Suppressor macrophage (primary cell): ENCODE measurements at regions not wholly inside any gene's neighbourhood (a gene's known extent, or its start where the extent isn't known, plus 50 kb on each side); places are given as distances from the start of the nearest gene placed in this dataset.
"Not testable (repeated sequence)": the region's sequence is repeated elsewhere in the genome, so short reads cannot be mapped to it uniquely, and the experiment has no call there.

Experiments
- DNase-seq, 4 experiments: peaks; one replicate each; pipeline ENCODE4 v3.0.0-alpha.2; 2020 to 2022

DNA sequence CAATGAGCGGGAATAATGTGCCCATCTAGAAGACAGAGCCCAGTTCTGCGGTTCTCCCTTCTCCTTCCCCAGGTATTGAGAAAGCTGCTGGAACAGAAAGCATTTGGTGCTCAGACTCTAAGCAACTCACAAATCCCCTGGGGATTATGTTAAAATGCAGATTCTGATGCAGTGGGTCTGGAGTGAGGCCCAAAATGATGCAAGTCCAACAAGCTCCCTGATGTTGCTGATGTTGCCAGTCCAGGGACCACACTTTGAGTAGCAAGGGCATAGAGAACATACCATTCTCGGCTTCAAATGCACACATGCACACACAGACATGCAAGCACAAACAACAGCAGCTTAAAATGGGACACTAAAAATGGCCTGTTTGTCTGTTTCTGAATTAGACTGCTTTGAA lies 274.8 kb upstream of the NCKAP5 start:
- DNase-seq: no peak

DNA sequence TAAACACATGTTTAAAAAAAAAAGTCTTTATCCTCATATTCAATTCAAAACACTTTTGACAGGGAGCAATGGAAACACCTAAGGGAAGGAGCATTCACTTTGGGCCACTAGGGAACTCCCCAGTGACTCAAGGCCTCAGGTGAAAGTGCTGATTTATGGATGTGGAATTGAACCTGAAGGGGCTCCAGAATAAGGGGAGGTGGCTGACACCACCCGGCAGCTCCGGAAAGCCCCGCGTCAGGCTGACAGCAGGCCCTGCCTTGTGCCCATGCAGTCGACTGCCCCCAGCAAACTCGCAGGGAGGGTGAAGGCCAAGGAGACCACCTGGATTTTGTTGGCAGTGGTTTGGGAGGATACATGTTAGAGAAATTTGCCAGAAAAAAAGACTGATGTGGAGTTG lies 275.3 kb upstream of the NCKAP5 start:
- no peak for DNase-seq

GRCh38 chr2:133844214-133844892 lies 276.1 kb upstream of the NCKAP5 start:
- peak; percentile 58 to 82 (median 72) for DNase-seq

- no peak for DNase-seq
Observed at GRCh38 chr2:133846476-133846875, 278.2 kb upstream of the NCKAP5 start.

- DNase-seq: no peak
Observed at GRCh38 chr2:133847591-133847990, 279.3 kb upstream of the NCKAP5 start.

GRCh38 chr2:133848111-133848649 lies 279.9 kb upstream of the NCKAP5 start:
- DNase-seq: no peak

DNA sequence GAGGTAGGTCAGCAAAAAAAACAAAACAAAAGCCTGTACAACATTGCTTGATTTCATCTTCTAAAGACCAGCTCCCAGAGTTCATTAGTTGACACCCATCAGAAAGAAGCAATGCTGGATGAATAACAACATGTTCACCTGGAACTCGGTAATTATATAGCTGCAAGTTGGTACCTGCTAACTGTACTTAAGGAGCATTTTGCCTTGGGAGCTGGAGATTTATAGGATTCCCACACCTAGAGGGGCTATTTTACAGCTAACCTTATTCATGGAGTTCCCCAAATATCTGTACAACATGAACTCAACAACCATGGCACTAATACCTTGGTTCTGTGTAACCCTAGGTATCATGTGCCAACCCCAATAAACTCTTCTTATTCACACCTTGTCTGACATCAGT lies 281.1 kb upstream of the NCKAP5 start:
- no peak for DNase-seq

DNA sequence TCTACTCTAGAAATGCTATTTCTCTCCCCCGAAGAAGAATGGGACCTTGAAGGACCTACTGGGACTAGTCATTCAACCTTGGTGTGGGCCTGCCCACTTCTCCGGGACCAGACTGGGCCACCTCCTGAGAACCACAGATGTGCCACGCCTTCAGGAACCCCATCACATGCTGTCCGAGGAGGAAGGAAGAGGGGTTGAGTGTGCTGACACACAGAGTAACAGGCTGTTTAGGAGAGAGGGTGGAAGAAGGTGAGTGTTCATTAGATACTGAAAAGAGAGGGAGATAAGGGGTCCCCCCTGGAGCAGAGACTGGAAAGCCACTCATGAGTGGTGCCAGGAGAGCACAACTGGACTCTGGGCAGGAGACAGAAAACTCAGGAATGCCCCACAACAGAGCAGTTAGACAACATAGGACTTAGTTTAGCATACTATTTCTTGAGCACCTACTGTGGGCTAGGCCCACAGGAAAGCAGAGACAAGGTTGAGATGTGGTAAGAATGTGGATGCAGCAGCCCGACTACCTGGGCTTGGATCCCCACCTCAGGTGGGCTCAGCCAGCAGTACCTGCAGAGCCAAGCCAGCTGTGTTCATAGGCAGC lies 286.4 kb upstream of the NCKAP5 start:
- no peak for DNase-seq

DNA sequence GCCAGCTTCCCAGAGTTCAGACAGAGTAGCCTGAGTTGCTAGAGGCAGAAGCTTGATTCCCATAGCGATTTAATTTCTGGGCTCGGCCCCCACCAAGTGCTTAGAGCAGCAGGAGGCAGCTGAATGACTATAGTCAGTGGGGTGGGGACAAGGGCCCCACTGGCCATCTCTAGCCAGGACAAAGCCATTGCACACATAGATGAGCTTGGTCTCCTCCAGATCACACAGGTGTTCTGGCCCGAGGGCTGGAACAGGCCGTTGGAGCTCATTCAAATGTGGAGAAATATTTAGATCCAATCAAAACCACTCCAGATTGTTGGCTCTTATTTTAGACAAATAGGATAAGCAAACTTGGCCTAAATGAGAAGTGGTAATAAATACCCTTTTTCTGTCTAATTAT lies 287.3 kb upstream of the NCKAP5 start:
- no peak for DNase-seq

DNA sequence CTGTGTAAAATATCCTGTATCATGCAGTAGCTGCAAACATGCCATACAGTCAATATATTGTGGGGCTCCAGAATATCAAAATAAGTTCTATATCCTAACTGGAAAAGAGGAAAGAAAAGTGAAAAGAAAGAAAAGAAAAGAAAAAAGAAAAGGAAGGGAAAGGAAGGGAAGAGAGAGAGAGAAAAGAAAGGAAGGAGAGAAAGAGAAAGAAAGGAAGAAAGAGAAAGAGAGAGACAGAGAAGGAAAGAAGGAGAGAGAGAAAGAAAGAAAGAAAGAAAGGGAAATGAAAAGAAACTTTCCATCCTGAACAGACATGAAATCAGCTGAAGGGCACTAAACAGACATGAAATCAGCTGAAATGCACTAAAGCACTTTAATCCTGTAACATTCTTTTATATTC lies 288.4 kb upstream of the NCKAP5 start:
- no peak for DNase-seq

- DNase-seq: no peak
Observed at GRCh38 chr2:133859578-133859977, 291.3 kb upstream of the NCKAP5 start.

DNA sequence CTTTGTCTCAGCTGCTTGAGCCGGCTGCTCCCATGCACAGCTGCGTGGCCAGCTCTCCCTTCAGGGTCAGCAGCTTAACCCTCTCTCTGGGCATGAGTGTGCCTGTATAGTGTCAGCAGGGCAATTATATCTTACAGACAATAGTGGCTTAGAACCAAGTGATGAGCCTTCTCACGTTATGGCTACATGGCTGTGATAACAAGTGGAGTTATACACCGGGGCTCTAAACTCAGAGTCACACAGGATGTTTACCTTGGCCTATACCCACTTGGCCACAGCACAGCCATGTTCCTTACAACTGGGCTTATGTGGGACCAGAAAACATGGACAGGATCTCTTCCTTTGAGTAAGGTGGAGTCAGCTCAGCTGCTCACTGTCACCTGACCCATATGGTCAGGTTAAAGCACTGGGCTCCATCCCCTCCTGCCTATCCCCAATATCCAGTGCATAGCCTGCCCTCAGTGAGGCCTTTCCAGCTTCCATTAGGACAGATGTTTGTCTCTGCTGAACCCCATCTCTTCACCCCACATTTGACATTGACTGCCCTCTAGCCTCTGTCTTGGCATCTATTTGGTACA lies 294.2 kb upstream of the NCKAP5 start:
- no peak for DNase-seq

DNA sequence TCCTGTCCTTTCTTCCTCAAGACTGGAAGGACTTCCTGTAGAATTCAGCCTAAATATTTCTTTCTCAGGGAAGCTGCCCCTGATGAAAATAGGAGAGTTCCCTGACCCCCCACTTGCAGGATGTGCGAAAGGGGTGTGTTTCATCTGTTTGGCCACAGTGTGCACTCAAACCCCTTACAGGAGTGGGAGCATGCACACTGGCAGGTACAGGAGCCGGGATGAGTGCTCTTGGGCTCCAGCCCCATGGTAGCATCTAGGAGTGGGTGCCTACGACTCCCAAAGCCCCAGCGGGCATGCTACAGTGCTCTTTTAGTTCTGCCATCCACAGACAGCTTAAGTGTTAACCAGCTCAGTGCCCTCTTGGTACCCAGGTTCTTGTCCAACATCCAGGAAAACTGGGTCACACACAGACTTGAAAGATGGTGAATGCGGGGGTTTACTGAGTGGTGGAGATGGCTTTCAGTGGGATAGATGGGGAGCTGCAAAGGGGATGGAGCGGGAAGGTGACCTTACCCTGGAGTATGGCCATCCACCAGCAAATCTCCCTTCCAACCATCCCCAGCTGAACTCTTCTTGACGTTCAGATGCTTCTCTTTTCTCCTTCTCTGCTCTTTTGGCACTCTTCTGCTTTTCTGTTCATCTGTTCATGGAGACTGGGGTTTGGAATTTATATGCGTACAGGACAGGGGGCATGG lies 295.0 kb upstream of the NCKAP5 start:
- no peak for DNase-seq

DNA sequence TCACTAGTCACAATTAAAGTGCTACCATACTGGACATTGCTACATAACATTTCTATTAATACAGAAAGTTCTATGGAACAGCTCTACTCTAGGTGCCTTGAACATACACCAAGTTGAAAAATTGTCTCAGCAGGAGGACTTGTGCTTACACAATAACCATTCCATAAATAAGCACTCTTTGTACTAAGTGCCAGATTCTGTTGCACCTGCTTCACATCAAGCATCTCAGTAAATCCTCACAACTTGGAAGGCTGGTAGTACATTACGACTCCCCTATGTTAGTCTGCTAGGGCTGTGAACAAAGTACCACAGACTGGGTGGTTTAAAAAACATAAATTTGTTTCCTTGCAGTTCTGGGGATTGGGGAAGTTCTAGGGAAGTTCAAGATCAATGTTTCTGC lies 296.9 kb upstream of the NCKAP5 start:
- no peak for DNase-seq

DNA sequence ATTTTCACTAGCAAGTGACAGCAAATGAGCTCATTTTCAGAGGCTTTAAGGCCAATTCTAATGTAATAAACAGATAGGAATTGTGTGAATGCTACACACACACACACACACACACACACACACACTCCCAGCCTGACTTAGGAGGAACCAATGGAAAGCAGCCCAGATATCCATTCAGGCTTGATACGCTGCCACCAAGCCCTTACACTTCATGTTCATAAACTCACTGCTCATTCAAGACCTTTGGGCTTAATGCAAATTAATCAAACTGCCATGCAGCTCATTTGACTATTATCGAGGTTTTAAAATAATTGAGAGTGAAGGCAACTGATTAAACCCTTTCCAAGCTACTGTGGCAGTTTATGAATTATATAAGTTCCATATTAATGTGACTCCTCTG lies 298.9 kb upstream of the NCKAP5 start:
- no peak for DNase-seq

GRCh38 chr2:133871545-133872209 lies 303.4 kb upstream of the NCKAP5 start:
- no peak for DNase-seq

GRCh38 chr2:133878326-133878725 lies 310.1 kb upstream of the NCKAP5 start:
- DNase-seq: no peak

- DNase-seq: no peak
Observed at GRCh38 chr2:133879703-133880102, 311.4 kb upstream of the NCKAP5 start.

DNA sequence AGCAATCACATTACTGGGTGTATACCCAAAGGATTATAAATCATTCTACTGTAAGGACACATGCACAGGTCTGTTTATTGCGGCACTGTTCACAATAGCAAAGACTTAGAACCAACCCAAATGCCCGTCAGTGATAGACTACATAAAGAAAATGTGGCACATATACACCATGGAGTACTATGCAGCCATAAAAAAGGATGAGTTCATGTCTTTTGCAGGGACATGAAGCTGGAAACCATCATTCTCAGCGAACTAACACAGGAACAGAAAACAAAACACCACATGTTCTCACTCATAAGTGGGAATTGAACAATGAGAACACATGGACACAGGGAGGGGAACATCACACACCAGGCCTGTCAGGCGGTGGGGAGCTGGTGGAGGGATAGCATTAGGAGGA lies 313.9 kb upstream of the NCKAP5 start:
- not testable (repeated sequence) for DNase-seq

DNA sequence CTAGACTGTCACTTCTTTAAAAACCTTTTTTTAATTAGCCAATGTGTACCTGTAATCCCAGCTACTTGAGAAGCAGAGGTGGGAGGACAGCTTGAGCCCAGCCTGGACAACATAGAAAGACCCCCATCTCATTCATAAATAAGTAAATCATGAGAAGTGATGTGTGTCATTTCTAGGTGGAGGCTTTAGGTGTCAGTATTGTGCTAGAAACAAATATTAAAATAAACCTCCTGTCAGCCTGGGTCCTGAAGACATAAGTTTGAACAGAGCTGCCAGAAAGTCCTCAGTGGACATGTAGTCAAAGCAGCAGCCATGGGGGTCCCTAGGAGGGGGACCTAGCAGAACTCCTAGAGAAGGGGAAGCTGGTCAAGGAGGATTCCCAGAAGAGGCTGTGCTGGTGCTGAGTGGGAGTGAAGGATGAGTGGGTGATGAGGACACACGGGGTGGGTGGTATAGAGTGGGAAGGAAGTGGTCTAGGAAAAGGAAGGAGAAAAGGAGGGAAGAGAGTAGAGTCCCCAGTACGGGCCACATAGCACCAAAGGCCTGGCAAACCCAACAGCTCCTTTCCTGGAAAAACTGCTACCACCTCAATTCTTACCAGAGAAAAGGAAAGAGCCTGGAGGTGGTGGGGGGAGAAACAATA lies 316.6 kb upstream of the NCKAP5 start:
- DNase-seq: peak in 2 of 4 experiments; percentile 3 to 9

- DNase-seq: no peak
Observed at GRCh38 chr2:133885847-133886246, 317.6 kb upstream of the NCKAP5 start.
